OCI-LY7 (cell line): ENCODE measurements at regions not wholly inside any gene's neighbourhood (a gene's known extent, or its start where the extent isn't known, plus 50 kb on each side); places are given as distances from the start of the nearest gene placed in this dataset.

Experiments
- BruUV-seq: library from RNA; stranded (reverse); fragments of 400-500 nt; replicated peaks from 2 replicates; lab custom pipeline; 2021; lab: Mats Ljungman, UMichigan
- CTCF ChIA-PET: fragments of 300-600 bp; sonication (Branson Sonifier 250); formaldehyde crosslinking; loops from one replicate; lab custom pipeline; 2022; ENCODE audit warnings: antibody characterized with exemption; ENCODE audit not compliant: unreplicated experiment; lab: Charles Lee
- POLR2A ChIA-PET: fragments of 300-600 bp; sonication (Branson Sonifier 250); formaldehyde crosslinking; loops from one replicate; lab custom pipeline; 2022; ENCODE audit warnings: antibody characterized with exemption; lab: Charles Lee
- DNase-seq: peaks from one replicate; pipeline ENCODE4 v3.0.0-alpha.2; 2015; ENCODE audit warnings: low spot score
- H2AFZ ChIP-seq: fragments of 200-600 bp; sonication (generic), shearing (Covaris generic); 2 replicates; pipeline ENCODE4 v1.6.1; 2014; ENCODE audit warnings: mild to moderate bottlenecking, antibody characterized with exemption, low read length, moderate library complexity
- H3K27ac ChIP-seq: fragments of 200-600 bp; sonication (generic); 2 replicates; pipeline ENCODE4 v1.5.1; 2014; ENCODE audit warnings: mixed run types, low read depth, mild to moderate bottlenecking, moderate library complexity, low read length, inconsistent platforms; ENCODE audit not compliant: poor library complexity, severe bottlenecking
- H3K36me3 ChIP-seq: fragments of 200-600 bp; sonication (generic); 2 replicates; pipeline ENCODE4 v1.6.1; 2014; ENCODE audit warnings: mild to moderate bottlenecking, antibody characterized with exemption, low read length, moderate library complexity, mixed read lengths; ENCODE audit not compliant: insufficient read depth
- H3K4me1 ChIP-seq: fragments of 200-600 bp; sonication (generic); 2 replicates; pipeline ENCODE4 v1.5.1; 2014; ENCODE audit warnings: mild to moderate bottlenecking, low read length; ENCODE audit not compliant: insufficient read depth, poor library complexity, severe bottlenecking
- H3K4me2 ChIP-seq: fragments of 200-600 bp; sonication (generic); 2 replicates; pipeline ENCODE4 v1.6.1; 2014; ENCODE audit warnings: mild to moderate bottlenecking, low read length
- H3K4me3 ChIP-seq: fragments of 200-600 bp; sonication (generic); 2 replicates; pipeline ENCODE4 v1.5.1; 2014; ENCODE audit warnings: mild to moderate bottlenecking, low read depth, low read length; ENCODE audit not compliant: poor library complexity, severe bottlenecking
- H3K79me2 ChIP-seq: fragments of 200-600 bp; sonication (generic); 2 replicates; pipeline ENCODE4 v1.6.1; 2016; ENCODE audit warnings: low read depth, mild to moderate bottlenecking, low read length, moderate library complexity, mixed read lengths; ENCODE audit not compliant: insufficient read depth
- H3K9me2 ChIP-seq: fragments of 200-600 bp; sonication (generic); 2 replicates; pipeline ENCODE4 v1.6.1; 2016; ENCODE audit warnings: mild to moderate bottlenecking, low read length, mixed read lengths; ENCODE audit not compliant: insufficient read depth
- H3K9me3 ChIP-seq: fragments of 200-600 bp; sonication (generic); 2 replicates; pipeline ENCODE4 v1.6.1; 2014; ENCODE audit warnings: mild to moderate bottlenecking, mixed run types, low read length, mixed read lengths
- H4K20me1 ChIP-seq: fragments of 200-600 bp; sonication (generic); 2 replicates; pipeline ENCODE4 v1.6.1; 2014; ENCODE audit warnings: mild to moderate bottlenecking, antibody characterized with exemption, low read length, moderate library complexity, mixed read lengths; ENCODE audit not compliant: insufficient read depth
- EZH2phosphoT487 ChIP-seq: fragments of 200-600 bp; sonication (generic); IDR thresholded peaks from 2 replicates; pipeline ENCODE4 v1.6.1; 2018; ENCODE audit warnings: low read depth, borderline replicate concordance, mild to moderate bottlenecking, mixed run types, antibody characterized with exemption, low read length, moderate library complexity, mixed read lengths
- intact Hi-C: fragments of 100-400 bp; cut with micrococcal nuclease; formaldehyde crosslinking; loops from one replicate; pipeline ENCODE4 v1.10.0; 2022; ENCODE audit not compliant: unreplicated experiment
- TF ChIP-seq, protein P1 (sequence below): fragments of 200-600 bp; sonication (generic); conservative IDR thresholded peaks from 2 replicates; pipeline ENCODE4 v1.5.1; 2014; ENCODE audit warnings: mild to moderate bottlenecking, antibody characterized with exemption, low read length, moderate library complexity, mixed read lengths

DNA sequence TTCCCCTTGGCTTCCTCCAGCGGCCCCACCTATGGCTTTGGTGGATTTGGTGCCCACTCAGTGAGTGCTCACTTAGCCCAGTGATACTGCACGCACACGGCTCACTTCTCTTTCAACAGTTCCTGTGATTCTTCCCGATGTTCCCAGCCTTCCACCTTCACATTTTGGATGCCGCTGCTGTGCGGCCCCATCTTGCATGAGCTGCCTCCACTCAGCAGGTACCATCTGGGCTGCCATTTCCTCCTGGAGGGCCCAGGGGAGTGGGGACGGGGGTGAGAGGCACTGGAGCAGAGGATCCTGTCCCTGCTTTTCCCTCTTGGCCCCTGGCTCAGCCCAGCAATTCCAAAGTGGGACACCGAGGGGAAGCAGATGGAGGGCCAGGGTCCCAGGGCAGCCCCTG, 323.3 kb upstream of the ZNF32 start:
- POLR2A ChIA-PET = no interaction called here

DNA sequence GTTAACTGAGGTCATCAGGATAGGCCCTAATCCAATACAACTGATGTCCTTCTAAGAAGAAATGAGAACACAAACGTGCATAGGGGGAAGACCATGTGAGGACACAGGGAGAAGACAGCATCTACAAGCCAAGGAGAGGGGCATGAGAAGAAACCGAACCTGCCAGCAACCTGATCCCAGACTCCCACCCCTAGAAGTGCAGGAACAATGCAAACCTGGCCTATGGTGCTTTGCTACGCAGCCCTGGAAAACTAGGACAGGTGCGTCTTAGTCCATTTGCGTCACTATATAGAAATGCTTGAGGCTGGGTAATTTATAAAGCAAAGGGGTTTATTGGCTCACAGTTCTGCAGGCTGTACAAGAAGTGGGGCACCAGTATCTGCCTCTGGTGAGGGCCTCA, 322.6 kb upstream of the ZNF32 start:
- Histone ChIP-seq H3K9me2 (no peaks in the 10 kb centered on the region), H3K36me3 (no peaks in the 10 kb centered on the region), H3K4me2 (no peak overlapping the region), H3K79me2 (no peaks in the 10 kb centered on the region), H4K20me1 (no peaks in the 10 kb centered on the region), H3K4me1 (peaks cover under 1% of the 10 kb centered on the region), H2AFZ (no peak overlapping the region), H3K4me3 (no peak overlapping the region), H3K27ac (no peak overlapping the region), H3K9me3 (no peaks in the 10 kb centered on the region)
- ChIA-PET POLR2A (no interaction called here), CTCF (no interaction called here)
- TF ChIP-seq, protein P1, sequence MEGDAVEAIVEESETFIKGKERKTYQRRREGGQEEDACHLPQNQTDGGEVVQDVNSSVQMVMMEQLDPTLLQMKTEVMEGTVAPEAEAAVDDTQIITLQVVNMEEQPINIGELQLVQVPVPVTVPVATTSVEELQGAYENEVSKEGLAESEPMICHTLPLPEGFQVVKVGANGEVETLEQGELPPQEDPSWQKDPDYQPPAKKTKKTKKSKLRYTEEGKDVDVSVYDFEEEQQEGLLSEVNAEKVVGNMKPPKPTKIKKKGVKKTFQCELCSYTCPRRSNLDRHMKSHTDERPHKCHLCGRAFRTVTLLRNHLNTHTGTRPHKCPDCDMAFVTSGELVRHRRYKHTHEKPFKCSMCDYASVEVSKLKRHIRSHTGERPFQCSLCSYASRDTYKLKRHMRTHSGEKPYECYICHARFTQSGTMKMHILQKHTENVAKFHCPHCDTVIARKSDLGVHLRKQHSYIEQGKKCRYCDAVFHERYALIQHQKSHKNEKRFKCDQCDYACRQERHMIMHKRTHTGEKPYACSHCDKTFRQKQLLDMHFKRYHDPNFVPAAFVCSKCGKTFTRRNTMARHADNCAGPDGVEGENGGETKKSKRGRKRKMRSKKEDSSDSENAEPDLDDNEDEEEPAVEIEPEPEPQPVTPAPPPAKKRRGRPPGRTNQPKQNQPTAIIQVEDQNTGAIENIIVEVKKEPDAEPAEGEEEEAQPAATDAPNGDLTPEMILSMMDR = no peak
- no peak for TF ChIP-seq EZH2phosphoT487
- intact Hi-C loops = no loop called here
- DNase-seq = no peak
- BruUV-seq = no TSS peak

More for the DNA sequence above, 323.3 kb upstream of the ZNF32 start:
- H2AFZ ChIP-seq = no peak overlapping the region
- no TSS peak for BruUV-seq
- no peak for DNase-seq
- intact Hi-C loops = no loop called here
- no peak overlapping the region for H3K4me3 ChIP-seq
- no peak for TF ChIP-seq EZH2phosphoT487
- TF ChIP-seq, protein P1 = no peak
- H3K4me2 ChIP-seq = no peak overlapping the region
- H3K9me2 ChIP-seq = no peaks in the 10 kb centered on the region
- H3K27ac ChIP-seq = no peak overlapping the region
- no peaks in the 10 kb centered on the region for H3K79me2 ChIP-seq
- no peaks in the 10 kb centered on the region for H3K36me3 ChIP-seq
- H3K9me3 ChIP-seq = no peaks in the 10 kb centered on the region
- CTCF ChIA-PET = no interaction called here
- H3K4me1 ChIP-seq = no peaks in the 10 kb centered on the region
- no peaks in the 10 kb centered on the region for H4K20me1 ChIP-seq

DNA sequence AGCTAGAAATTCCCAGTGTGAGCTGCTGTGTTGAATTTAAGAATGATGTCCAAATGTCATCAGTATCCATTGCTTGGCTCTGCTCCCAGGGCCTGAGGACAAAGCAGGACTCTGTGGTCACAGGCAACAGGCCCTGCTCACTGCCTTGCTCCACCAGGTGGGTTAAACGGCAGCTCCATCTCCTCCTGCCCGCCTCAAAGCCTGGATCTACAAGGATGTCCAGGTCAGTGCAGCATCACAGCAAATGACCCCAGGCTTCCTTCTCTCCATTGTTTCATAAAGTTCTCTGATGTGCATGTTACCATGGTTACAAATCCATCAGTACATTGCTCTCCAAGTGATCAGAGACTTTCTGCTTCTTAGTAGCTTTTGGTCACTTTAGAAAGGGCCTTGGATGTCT, 322.0 kb upstream of the ZNF32 start:
- CTCF ChIA-PET = no interaction called here
- no peaks in the 10 kb centered on the region for H3K9me3 ChIP-seq

More for the DNA sequence above, 322.0 kb upstream of the ZNF32 start:
- intact Hi-C loops = no loop called here
- Histone ChIP-seq H3K36me3 (no peaks in the 10 kb centered on the region), H4K20me1 (no peaks in the 10 kb centered on the region), H3K4me3 (no peak overlapping the region), H2AFZ (no peak overlapping the region), H3K9me2 (no peaks in the 10 kb centered on the region), H3K27ac (no peak overlapping the region), H3K79me2 (no peaks in the 10 kb centered on the region), H3K4me2 (no peak overlapping the region), H3K4me1 (peaks cover 7% of the 10 kb centered on the region)
- POLR2A ChIA-PET = no interaction called here
- no peak for DNase-seq
- no peak for TF ChIP-seq EZH2phosphoT487
- TF ChIP-seq, protein P1 = no peak
- BruUV-seq = no TSS peak
